ENCODE measurements at regions not wholly inside any gene's neighbourhood (a gene's known extent, or its start where the extent isn't known, plus 50 kb on each side); places are given as distances from the start of the nearest gene placed in this dataset.

DNA sequence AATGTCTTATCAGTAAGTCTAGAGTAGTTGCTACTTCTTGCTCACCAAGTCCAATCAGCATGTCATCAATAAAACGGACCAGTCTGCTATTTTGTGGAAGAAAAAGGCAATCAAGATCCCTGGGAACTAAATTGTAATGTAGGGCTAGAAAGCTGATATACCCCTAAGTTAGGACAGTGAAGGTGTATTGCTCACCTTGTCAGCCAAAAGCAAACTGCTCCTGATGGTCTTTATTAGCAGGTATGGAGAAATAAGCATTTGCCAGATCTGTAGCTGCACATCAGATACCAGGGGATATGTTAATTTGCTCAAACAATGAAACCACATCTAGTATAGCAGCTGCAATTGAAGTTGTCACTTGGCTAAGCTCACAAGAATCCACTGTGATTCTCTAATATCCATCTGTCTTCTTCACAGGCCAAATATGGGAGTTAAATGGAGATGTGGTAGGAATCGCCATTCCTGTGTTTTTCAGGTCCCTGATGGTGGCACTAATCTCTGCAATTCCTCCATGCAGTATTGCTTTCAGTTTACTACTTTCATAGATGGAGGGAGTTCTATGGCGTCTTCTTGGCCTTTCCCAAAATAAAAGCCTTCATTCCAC, 75.0 kb downstream of the TMEM237 start:
- ChIA-PET CTCF (interaction anchor here (1.0 to 2.1 kb wide), 4 partner anchors 10 to 14 kb away, joined by 3 to 5 read pairs (median 4); no protein-coding TSS in a partner anchor), POLR2A (no interaction called here)
- DNase-seq (ENCODE audit: low read depth), result no peak
- H3K4me3 ChIP-seq (ENCODE audit: low read depth, low read length), result no peak overlapping the region
- H3K36me3 ChIP-seq (ENCODE audit: control insufficient read depth, insufficient read depth, low read length), result no peaks in the 10 kb centered on the region
- no peaks in the 10 kb centered on the region for H3K27me3 ChIP-seq (ENCODE audit: control insufficient read depth, insufficient read depth, low read length)
- TF ChIP-seq, protein P1, sequence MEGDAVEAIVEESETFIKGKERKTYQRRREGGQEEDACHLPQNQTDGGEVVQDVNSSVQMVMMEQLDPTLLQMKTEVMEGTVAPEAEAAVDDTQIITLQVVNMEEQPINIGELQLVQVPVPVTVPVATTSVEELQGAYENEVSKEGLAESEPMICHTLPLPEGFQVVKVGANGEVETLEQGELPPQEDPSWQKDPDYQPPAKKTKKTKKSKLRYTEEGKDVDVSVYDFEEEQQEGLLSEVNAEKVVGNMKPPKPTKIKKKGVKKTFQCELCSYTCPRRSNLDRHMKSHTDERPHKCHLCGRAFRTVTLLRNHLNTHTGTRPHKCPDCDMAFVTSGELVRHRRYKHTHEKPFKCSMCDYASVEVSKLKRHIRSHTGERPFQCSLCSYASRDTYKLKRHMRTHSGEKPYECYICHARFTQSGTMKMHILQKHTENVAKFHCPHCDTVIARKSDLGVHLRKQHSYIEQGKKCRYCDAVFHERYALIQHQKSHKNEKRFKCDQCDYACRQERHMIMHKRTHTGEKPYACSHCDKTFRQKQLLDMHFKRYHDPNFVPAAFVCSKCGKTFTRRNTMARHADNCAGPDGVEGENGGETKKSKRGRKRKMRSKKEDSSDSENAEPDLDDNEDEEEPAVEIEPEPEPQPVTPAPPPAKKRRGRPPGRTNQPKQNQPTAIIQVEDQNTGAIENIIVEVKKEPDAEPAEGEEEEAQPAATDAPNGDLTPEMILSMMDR (IDR thresholded peaks at IDR 0.05; ENCODE audit: insufficient read depth, low read depth, low read length), result no peak

DNA sequence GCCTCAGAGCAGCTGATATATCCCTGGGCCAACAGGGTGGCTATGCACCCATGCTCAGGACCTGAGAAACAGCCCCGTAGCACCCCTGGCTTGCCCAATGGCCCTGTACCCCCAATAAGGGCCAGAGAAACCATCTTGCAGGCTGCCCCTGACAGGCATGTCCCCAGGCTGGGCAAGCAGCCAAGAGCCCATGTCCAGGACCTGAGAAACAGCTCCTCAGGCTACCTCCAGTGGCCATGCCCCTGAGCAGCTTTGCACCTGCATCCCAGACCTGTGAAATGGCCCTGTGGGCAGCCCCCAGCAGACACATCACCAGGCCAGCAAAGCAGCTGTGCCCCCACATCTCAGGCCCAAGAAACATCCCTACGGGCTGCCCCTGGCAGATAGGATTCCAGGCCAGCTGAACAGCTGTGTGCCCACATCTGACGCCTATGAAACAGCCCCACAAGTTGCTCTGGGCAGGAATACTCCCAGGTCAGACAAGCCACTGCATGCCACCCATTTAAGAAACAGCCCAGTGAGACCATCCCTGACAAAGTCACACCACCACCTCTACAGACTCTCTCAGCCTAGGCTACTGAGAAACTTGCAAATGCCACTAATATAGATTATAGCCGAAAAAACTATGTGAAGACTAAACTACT, 84.1 kb downstream of the TMEM237 start:
- Histone ChIP-seq H3K4me3 (ENCODE audit: low read depth, low read length) (no peak overlapping the region), H3K36me3 (ENCODE audit: control insufficient read depth, insufficient read depth, low read length) (no peaks in the 10 kb centered on the region), H3K27me3 (ENCODE audit: control insufficient read depth, insufficient read depth, low read length) (no peaks in the 10 kb centered on the region)
- DNase-seq (ENCODE audit: low read depth), result no peak
- POLR2A ChIA-PET, result no interaction called here
- TF ChIP-seq, protein P1 (IDR thresholded peaks at IDR 0.05; ENCODE audit: insufficient read depth, low read depth, low read length), result no peak
- CTCF ChIA-PET, result interaction anchor here (0.6 kb wide), 1 partner anchor 39 kb away, joined by 3 read pairs; no protein-coding TSS in a partner anchor

DNA sequence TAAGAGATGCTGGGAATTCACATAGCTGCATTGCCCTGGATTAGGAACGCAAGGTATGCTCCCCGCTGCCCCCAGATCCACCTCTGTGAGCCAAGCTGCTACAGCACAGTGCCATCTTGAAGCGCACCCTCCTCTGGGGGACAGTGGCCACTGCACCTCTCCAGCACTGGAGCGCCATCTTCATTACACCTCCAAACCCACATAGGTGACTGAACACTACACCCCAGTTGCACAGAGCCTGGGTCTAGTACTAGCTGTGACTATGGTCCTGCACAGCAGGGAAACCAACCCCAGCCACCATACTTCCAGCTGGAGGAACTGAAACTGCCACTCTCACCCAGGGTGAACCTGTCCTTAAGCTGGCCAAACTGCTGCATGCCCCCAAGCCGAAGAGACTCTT, 84.6 kb downstream of the TMEM237 start:
- Histone ChIP-seq H3K4me3 (ENCODE audit: low read depth, low read length) (no peak overlapping the region), H3K36me3 (ENCODE audit: control insufficient read depth, insufficient read depth, low read length) (no peaks in the 10 kb centered on the region), H3K27me3 (ENCODE audit: control insufficient read depth, insufficient read depth, low read length) (no peaks in the 10 kb centered on the region)
- TF ChIP-seq, protein P1 (IDR thresholded peaks at IDR 0.05; ENCODE audit: insufficient read depth, low read depth, low read length), result no peak
- POLR2A ChIA-PET, result no interaction called here
- no peak for DNase-seq (ENCODE audit: low read depth)
- CTCF ChIA-PET, result interaction anchor here (0.6 kb wide), 1 partner anchor 40 kb away, joined by 3 read pairs; no protein-coding TSS in a partner anchor

DNA sequence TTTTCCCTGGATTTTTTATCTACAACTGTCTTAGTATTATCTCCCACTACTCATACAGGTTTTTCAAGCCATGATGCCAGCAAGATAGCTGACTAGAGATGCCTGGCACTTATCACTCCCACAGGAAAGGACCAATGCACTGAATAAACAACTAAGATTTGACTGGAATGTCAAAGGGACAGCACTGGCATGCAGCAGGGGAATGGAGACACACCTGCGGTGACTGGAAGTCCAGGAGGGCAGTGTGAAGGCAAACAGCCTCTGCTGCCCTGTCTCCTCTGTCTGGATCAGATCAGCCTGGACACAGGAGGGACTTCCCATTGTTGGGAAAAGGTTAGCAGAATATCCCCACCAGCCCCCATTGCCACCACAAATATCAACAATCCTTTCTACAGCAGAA, 85.1 kb downstream of the TMEM237 start:
- ChIA-PET CTCF (interaction anchor here (0.6 kb wide), 1 partner anchor 40 kb away, joined by 3 read pairs; no protein-coding TSS in a partner anchor), POLR2A (no interaction called here)
- H3K36me3 ChIP-seq (ENCODE audit: control insufficient read depth, insufficient read depth, low read length), result no peaks in the 10 kb centered on the region
- DNase-seq (ENCODE audit: low read depth), result no peak
- no peak overlapping the region for H3K4me3 ChIP-seq (ENCODE audit: low read depth, low read length)
- H3K27me3 ChIP-seq (ENCODE audit: control insufficient read depth, insufficient read depth, low read length), result no peaks in the 10 kb centered on the region
- TF ChIP-seq, protein P1 (IDR thresholded peaks at IDR 0.05; ENCODE audit: insufficient read depth, low read depth, low read length), result no peak

DNA sequence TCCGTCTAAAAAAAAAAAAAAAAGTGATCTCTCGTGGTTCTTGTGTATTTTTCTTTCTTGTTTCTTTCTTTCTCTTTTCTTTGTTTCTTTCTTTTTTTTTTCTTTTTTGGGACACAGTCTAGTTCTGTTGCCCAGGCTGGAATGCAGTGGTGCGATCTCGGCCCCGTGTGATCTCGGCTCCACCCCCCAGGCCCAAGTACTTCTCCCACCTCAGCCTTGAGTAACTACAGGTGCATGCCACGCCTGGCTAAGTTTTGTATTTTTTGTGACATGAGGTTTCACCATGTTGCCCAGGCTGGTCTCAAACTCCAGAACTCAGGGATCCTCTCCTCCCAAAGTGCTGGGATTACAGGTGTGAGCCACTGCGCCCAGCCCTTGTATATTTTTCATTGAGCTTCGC, 91.4 kb downstream of the TMEM237 start:
- TF ChIP-seq, protein P1 (IDR thresholded peaks at IDR 0.05; ENCODE audit: insufficient read depth, low read depth, low read length), result no peak
- Histone ChIP-seq H3K27me3 (ENCODE audit: control insufficient read depth, insufficient read depth, low read length) (no peaks in the 10 kb centered on the region), H3K36me3 (ENCODE audit: control insufficient read depth, insufficient read depth, low read length) (no peaks in the 10 kb centered on the region), H3K4me3 (ENCODE audit: low read depth, low read length) (no peak overlapping the region)
- CTCF ChIA-PET, result no interaction called here
- POLR2A ChIA-PET, result no interaction called here
- DNase-seq (ENCODE audit: low read depth), result no peak

All from BJ (cell line).